RWPE1 (cell line): ENCODE measurements at regions not wholly inside any gene's neighbourhood (a gene's known extent, or its start where the extent isn't known, plus 50 kb on each side); places are given as distances from the start of the nearest gene placed in this dataset.
"Not testable (repeated sequence)": the region's sequence is repeated elsewhere in the genome, so short reads cannot be mapped to it uniquely, and the experiment has no call there.

Experiments used
- CTCF ChIA-PET: fragments of 350-600 bp; sonication (Branson Sonifier 250); formaldehyde crosslinking; extraction: SDS; loops from one replicate; lab custom pipeline; 2021; lab: Yijun Ruan, JAX
- POLR2A ChIA-PET: fragments of 400-600 bp; formaldehyde crosslinking; extraction: SDS; loops from one replicate; lab custom pipeline; 2020; ENCODE audit warnings: antibody characterized with exemption; ENCODE audit not compliant: low non-redundant PET; lab: Yijun Ruan, JAX
- DNase-seq: peaks from one replicate; pipeline ENCODE4 v3.0.0; 2012; ENCODE audit warnings: low spot score
- H3K27ac ChIP-seq: fragments of 450-650 bp; 2 replicates; pipeline ENCODE4 v1.5.1; 2017
- CTCF ChIP-seq: fragments of 450-650 bp; conservative IDR thresholded peaks from 2 replicates; pipeline ENCODE4 v1.5.1; 2017; ENCODE audit warnings: low read depth, mild to moderate bottlenecking

GRCh38 chr1:101595881-101596374, 359.1 kb downstream of the S1PR1 start:
- TF ChIP-seq CTCF: no peak
- no peak for DNase-seq
- POLR2A ChIA-PET: no interaction called here
- no peak overlapping the region for H3K27ac ChIP-seq
- CTCF ChIA-PET: interaction anchor here (0.6 kb wide), 1 partner anchor 61 kb away, joined by 3 read pairs; no protein-coding TSS in a partner anchor

GRCh38 chr1:101600615-101601014, 363.8 kb downstream of the S1PR1 start:
- CTCF ChIA-PET, DNase-seq: not testable (repeated sequence)

DNA sequence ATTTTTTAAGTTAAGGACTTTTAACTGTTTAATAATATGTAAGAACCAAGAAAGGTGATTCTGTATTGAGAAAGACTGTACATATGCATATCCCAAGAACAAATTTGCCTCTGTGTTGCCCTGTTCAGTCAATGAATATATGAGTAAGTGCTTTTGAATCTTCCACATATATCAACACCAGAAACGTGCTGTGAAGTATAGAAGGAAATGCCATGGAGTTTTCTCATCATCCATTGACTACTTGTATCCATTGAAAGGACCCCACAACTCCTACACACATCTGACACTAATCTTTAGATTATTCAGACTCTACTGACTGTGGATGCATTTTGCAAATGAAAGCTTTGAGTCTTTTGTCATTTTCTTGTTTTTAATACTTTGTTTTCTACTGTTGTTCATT, 366.9 kb downstream of the S1PR1 start:
- TF ChIP-seq CTCF: no peak
- DNase-seq: no peak
- ChIA-PET POLR2A (no interaction called here), CTCF (no interaction called here)
- no peak overlapping the region for H3K27ac ChIP-seq

More at GRCh38 chr1:101600615-101601014, 363.8 kb downstream of the S1PR1 start:
- H3K27ac ChIP-seq, POLR2A ChIA-PET: not testable (repeated sequence)

- DNase-seq: no peak
- CTCF ChIA-PET: no interaction called here
- H3K27ac ChIP-seq: no peak overlapping the region
- TF ChIP-seq CTCF: no peak
- POLR2A ChIA-PET: no interaction called here
These were observed 369.1 kb downstream of the S1PR1 start for GRCh38 chr1:101605878-101606277.

- TF ChIP-seq CTCF: no peak
- CTCF ChIA-PET: no interaction called here
These were observed 376.7 kb downstream of the S1PR1 start for GRCh38 chr1:101613546-101613945.

DNA sequence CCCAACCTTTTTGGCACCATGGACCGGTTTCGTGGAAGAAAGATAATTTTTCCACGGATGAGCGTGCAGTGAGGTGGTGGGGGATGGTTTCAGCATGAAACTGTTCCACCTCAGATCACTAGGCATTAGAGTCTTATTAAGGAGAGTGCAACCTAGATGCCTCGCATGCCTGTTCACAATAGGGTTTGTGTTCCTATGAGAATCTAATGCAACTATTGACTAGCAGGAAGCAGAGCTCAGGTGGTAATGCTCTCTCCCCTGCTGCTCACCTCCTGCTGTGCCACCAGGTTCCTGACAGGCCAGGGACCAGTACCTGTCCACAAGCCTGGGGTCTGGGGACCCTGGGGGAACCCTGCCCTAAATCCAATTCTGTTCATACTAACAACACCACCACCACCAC, 377.8 kb downstream of the OLFM3 start:
- CTCF ChIA-PET: no interaction called here

More at GRCh38 chr1:101613546-101613945, 376.7 kb downstream of the S1PR1 start:
- no peak overlapping the region for H3K27ac ChIP-seq
- POLR2A ChIA-PET: no interaction called here
- no peak for DNase-seq

More for the DNA sequence above, 377.8 kb downstream of the OLFM3 start:
- POLR2A ChIA-PET: no interaction called here
- H3K27ac ChIP-seq: no peak overlapping the region
- no peak for DNase-seq
- no peak for TF ChIP-seq CTCF
